Kidney (tissue), 13 donors: ENCODE measurements at regions not wholly inside any gene's neighbourhood (a gene's known extent, or its start where the extent isn't known, plus 50 kb on each side); places are given as distances from the start of the nearest gene placed in this dataset.

Experiments used
- DNase-seq, 5 donors: peaks; one replicate each; pipeline ENCODE4 v3.0.0-alpha.2; 2013 to 2020
- FAIRE-seq: peaks from 2 replicates; lab custom pipeline; 2012; peaks lifted over from hg19 to GRCh38; lab: Jason Lieb, UNC
- H3K27ac ChIP-seq, 2 donors: one replicate each; pipeline ENCODE4 v1.7.0; 2013; ENCODE audit warnings: low read depth in 2 of 2, low read length in 2 of 2, inconsistent platforms in 1 of 2
- H3K27me3 ChIP-seq: one replicate; pipeline ENCODE4 v1.7.1; 2013; ENCODE audit warnings: low read length, inconsistent platforms; ENCODE audit not compliant: control insufficient read depth, insufficient read depth
- H3K36me3 ChIP-seq, 3 donors: one replicate each; pipeline versions ENCODE4 v1.7.0 to v1.7.1; 2013; ENCODE audit warnings: low read length in 3 of 3, control low read depth in 1 of 3, inconsistent platforms in 1 of 3; ENCODE audit not compliant: insufficient read depth in 3 of 3, control insufficient read depth in 2 of 3
- H3K4me1 ChIP-seq, 3 donors: one replicate each; pipeline versions ENCODE4 v1.7.0 to v1.7.1; 2013; ENCODE audit warnings: low read length in 3 of 3, inconsistent platforms in 1 of 3, low read depth in 1 of 3; ENCODE audit not compliant: control insufficient read depth in 2 of 3, insufficient read depth in 2 of 3
- H3K4me3 ChIP-seq, 3 donors: one replicate each; pipeline versions ENCODE4 v1.7.0 to v1.8.1; 2013; ENCODE audit warnings: low read length in 3 of 3, control low read depth in 1 of 3, inconsistent platforms in 1 of 3
- H3K9ac ChIP-seq, 3 donors: one replicate each; pipeline versions ENCODE4 v1.7.0 to v1.7.1; 2013; ENCODE audit warnings: low read length in 3 of 3, control low read depth in 1 of 3, inconsistent platforms in 1 of 3
- H3K9me3 ChIP-seq, 3 donors: one replicate each; pipeline versions ENCODE4 v1.7.0 to v1.7.1; 2013; ENCODE audit warnings: low read length in 3 of 3, control low read depth in 1 of 3, inconsistent platforms in 1 of 3; ENCODE audit not compliant: control insufficient read depth in 2 of 3, insufficient read depth in 1 of 3
- CTCF ChIP-seq: IDR thresholded peaks from 3 replicates; pipeline ENCODE4 v1.5.1; 2012; ENCODE audit warnings: mild to moderate bottlenecking, moderate library complexity, borderline replicate concordance; ENCODE audit not compliant: insufficient read depth; ENCODE audit errors: extremely low read depth
- intact Hi-C: fragments of 100-400 bp; cut with DNase I; formaldehyde crosslinking; loops from one replicate; pipeline ENCODE4 v1.11.1; 2022
- donor health status: control.
- donor health status: control.
- donor health status: control.
- donor health status: control.
- donor health status: control.
- donor health status: DM: yes; HTN: yes; CAD: no.
- donor health status: Normal renal cell carcinoma (clear cell type).

- Histone ChIP-seq H3K4me3 (no peak overlapping the region), H3K4me1 (no peaks in the 10 kb centered on the region), H3K9ac (no peak overlapping the region), H3K9me3 (no peaks in the 10 kb centered on the region), H3K36me3 (no peaks in the 10 kb centered on the region), H3K27me3 (no peaks in the 10 kb centered on the region), H3K27ac (no peak overlapping the region)
- FAIRE-seq (no peak), DNase-seq (no peak)
- intact Hi-C loops: no loop called here
- no peak for TF ChIP-seq CTCF
Observed at GRCh38 chrX:155778844-155779553, 102.1 kb upstream of the VAMP7 start.

GRCh38 chrX:155774387-155774786, 106.8 kb upstream of the VAMP7 start:
- no peak for TF ChIP-seq CTCF
- Histone ChIP-seq H3K9me3 (no peaks in the 10 kb centered on the region), H3K4me1 (no peaks in the 10 kb centered on the region), H3K27me3 (no peaks in the 10 kb centered on the region), H3K4me3 (no peak overlapping the region), H3K9ac (no peak overlapping the region), H3K27ac (no peak overlapping the region), H3K36me3 (no peaks in the 10 kb centered on the region)
- no peak for DNase-seq
- no peak for FAIRE-seq
- intact Hi-C loops: no loop called here

- FAIRE-seq: no peak
- Histone ChIP-seq H3K36me3 (no peaks in the 10 kb centered on the region), H3K27me3 (no peaks in the 10 kb centered on the region), H3K9me3 (no peaks in the 10 kb centered on the region), H3K4me3 (peak overlapping the region; percentile 47 to 70 (median 50)), H3K27ac (no peak overlapping the region), H3K4me1 (peaks cover 0 to 2% (median 0%) of the 10 kb centered on the region in 3 donors), H3K9ac (peak overlapping the region in 1 of 3 donors; percentile 20)
- intact Hi-C loops: no loop called here
- DNase-seq: no peak
- TF ChIP-seq CTCF: no peak
Observed at GRCh38 chrX:155767876-155768769, 113.0 kb upstream of the VAMP7 start.
